Vagina (tissue), 2 donors: ENCODE measurements at regions not wholly inside any gene's neighbourhood (a gene's known extent, or its start where the extent isn't known, plus 50 kb on each side); places are given as distances from the start of the nearest gene placed in this dataset.

Source experiments
- POLR2AphosphoS5 ChIP-seq, 2 donors: sonication (generic); formaldehyde crosslinking; IDR thresholded peaks; one replicate each; pipeline ENCODE4 v1.9.0; 2017; ENCODE audit warnings: antibody characterized with exemption in 2 of 2, mild to moderate bottlenecking in 2 of 2, low read depth in 1 of 2; ENCODE audit not compliant: insufficient read depth in 1 of 2
- TF ChIP-seq, protein P1 (sequence below), 3 experiments: fragments of 450-650 bp in 2 of 3; fragments of 200-600 bp in 1 of 3; sonication (generic) in 1 of 3; IDR thresholded peaks; one replicate each; pipeline ENCODE4 v1.5.1; 2017 to 2019; ENCODE audit warnings: antibody characterized with exemption in 3 of 3, mild to moderate bottlenecking in 2 of 3, moderate library complexity in 2 of 3

DNA sequence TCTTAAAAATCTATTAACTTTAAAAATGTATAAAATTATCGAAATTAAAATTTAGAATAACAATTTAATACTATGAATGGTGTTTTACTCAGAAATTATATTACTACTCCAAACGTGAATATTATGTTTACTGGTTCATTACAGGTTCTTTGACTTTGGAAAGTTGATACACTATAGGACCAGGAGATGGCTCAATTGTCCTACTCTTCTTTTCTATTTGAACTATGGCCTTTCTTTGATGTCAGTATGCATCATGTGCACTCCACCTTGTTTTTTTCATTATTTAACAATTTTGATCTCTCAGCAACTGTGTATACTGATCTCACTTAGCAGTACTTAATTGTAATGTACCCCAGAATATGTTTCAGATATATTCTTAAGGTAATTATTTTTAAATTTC lies 391.5 kb upstream of the MANEA start:
- TF ChIP-seq, protein P1, sequence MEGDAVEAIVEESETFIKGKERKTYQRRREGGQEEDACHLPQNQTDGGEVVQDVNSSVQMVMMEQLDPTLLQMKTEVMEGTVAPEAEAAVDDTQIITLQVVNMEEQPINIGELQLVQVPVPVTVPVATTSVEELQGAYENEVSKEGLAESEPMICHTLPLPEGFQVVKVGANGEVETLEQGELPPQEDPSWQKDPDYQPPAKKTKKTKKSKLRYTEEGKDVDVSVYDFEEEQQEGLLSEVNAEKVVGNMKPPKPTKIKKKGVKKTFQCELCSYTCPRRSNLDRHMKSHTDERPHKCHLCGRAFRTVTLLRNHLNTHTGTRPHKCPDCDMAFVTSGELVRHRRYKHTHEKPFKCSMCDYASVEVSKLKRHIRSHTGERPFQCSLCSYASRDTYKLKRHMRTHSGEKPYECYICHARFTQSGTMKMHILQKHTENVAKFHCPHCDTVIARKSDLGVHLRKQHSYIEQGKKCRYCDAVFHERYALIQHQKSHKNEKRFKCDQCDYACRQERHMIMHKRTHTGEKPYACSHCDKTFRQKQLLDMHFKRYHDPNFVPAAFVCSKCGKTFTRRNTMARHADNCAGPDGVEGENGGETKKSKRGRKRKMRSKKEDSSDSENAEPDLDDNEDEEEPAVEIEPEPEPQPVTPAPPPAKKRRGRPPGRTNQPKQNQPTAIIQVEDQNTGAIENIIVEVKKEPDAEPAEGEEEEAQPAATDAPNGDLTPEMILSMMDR (IDR thresholded peaks at IDR 0.05), result no peak
- no peak for TF ChIP-seq POLR2AphosphoS5 (IDR thresholded peaks at IDR 0.05; ENCODE audit: insufficient read depth in 1 of 2, low read depth in 1 of 2)
